HepG2 (cell line): ENCODE measurements at regions not wholly inside any gene's neighbourhood (a gene's known extent, or its start where the extent isn't known, plus 50 kb on each side); places are given as distances from the start of the nearest gene placed in this dataset.

Experiments used
- ATAC-seq: fragments of 200-7000 bp; cut with Tn5 transposase; 3 replicates; pipeline ENCODE4 v1.9.1; 2020; ENCODE audit warnings: mild to moderate bottlenecking, moderate library complexity
- BruUV-seq: library from RNA; stranded (reverse); fragments of 400-500 nt; replicated peaks from 2 replicates; lab custom pipeline; 2021; lab: Mats Ljungman, UMichigan
- CTCF ChIA-PET: fragments of 300-600 bp; formaldehyde crosslinking; extraction: SDS; loops from one replicate; lab custom pipeline; 2021; ENCODE audit warnings: low total read pairs, inconsistent platforms, low intra/inter-chr PET ratio; lab: Yijun Ruan, JAX
- POLR2A ChIA-PET: fragments of 350-600 bp; sonication (Branson Sonifier 250); formaldehyde crosslinking; loops from one replicate; lab custom pipeline; 2020; ENCODE audit warnings: antibody characterized with exemption, inconsistent platforms; lab: Yijun Ruan, JAX
- DNase-seq: peaks from one replicate; pipeline ENCODE4 v3.0.0-alpha.2; 2015; ENCODE audit warnings: low spot score
- FAIRE-seq: peaks from 3 replicates; lab custom pipeline; 2011; peaks lifted over from hg19 to GRCh38; lab: Jason Lieb, UNC
- H2AFZ ChIP-seq: one replicate; pipeline ENCODE4 v1.6.1; 2011; ENCODE audit warnings: low read length, inconsistent platforms
- H3K27ac ChIP-seq: fragments of 300-600 bp; 3 replicates; pipeline ENCODE4 v1.8.0; 2011; ENCODE audit warnings: mixed run types, mild to moderate bottlenecking, mixed read lengths, low read length, inconsistent platforms; ENCODE audit not compliant: insufficient read depth; ENCODE audit errors: extremely low read length
- H3K27me3 ChIP-seq, 2 experiments: fragments of 200-600 bp in 1 of 2; 2 replicates in 1 of 2; 3 replicates in 1 of 2; pipeline versions ENCODE4 v1.6.0 to v1.8.0; 2011; ENCODE audit warnings: low read length in 2 of 2, mild to moderate bottlenecking in 2 of 2, moderate library complexity in 2 of 2, inconsistent platforms in 1 of 2; ENCODE audit not compliant: insufficient read depth in 2 of 2, control insufficient read depth in 1 of 2
- H3K36me3 ChIP-seq, 2 experiments: fragments of 200-600 bp in 1 of 2; replicated peaks in 1 of 2; 2 replicates in 1 of 2; 3 replicates in 1 of 2; pipeline versions ENCODE4 v1.5.1 to v1.8.0; 2011; ENCODE audit warnings: low read length in 2 of 2, inconsistent platforms in 1 of 2; ENCODE audit not compliant: insufficient read depth in 2 of 2, control insufficient read depth in 1 of 2
- H3K4me1 ChIP-seq: 2 replicates; pipeline ENCODE4 v1.5.1; 2012; ENCODE audit warnings: low read length, inconsistent platforms; ENCODE audit not compliant: insufficient read depth
- H3K4me2 ChIP-seq: 2 replicates; pipeline ENCODE4 v1.6.0; 2011; ENCODE audit warnings: low read depth, low read length, inconsistent platforms
- H3K4me3 ChIP-seq, 3 experiments: fragments of 200-600 bp in 1 of 3; sonication (generic), shearing (Covaris generic) in 1 of 3; replicated peaks in 1 of 3; 2 replicates each; pipeline ENCODE4 v1.5.1; 2011 to 2016; ENCODE audit warnings: low read length in 3 of 3, inconsistent platforms in 2 of 3, low read depth in 2 of 3, mild to moderate bottlenecking in 2 of 3, control low read depth in 1 of 3, mixed read lengths in 1 of 3; ENCODE audit not compliant: insufficient read depth in 1 of 3
- H3K79me2 ChIP-seq: one replicate; pipeline ENCODE4 v1.6.1; 2011; ENCODE audit warnings: low read length, inconsistent platforms; ENCODE audit not compliant: insufficient read depth
- H3K9ac ChIP-seq: 2 replicates; pipeline ENCODE4 v1.6.0; 2011; ENCODE audit warnings: mild to moderate bottlenecking, low read depth, low read length, inconsistent platforms; ENCODE audit not compliant: insufficient read depth
- H3K9me3 ChIP-seq: 2 replicates; pipeline ENCODE4 v1.5.1; 2012; ENCODE audit warnings: mild to moderate bottlenecking, low read length
- H4K20me1 ChIP-seq: 2 replicates; pipeline ENCODE4 v1.6.0; 2011; ENCODE audit warnings: inconsistent platforms, mild to moderate bottlenecking, low read length, moderate library complexity; ENCODE audit not compliant: insufficient read depth
- BCL6 ChIP-seq: IDR thresholded peaks from 2 replicates; pipeline ENCODE4 v1.6.1; 2016; ENCODE audit warnings: missing genetic modification reagents, missing compliant biosample characterization
- FLYWCH1 ChIP-seq: sonication (generic); formaldehyde crosslinking; IDR thresholded peaks from 2 replicates; pipeline ENCODE4 v1.8.1; 2023; ENCODE audit warnings: mild to moderate bottlenecking, missing genetic modification reagents
- NFIC ChIP-seq: IDR thresholded peaks from 2 replicates; pipeline ENCODE4 v1.6.1; 2012; ENCODE audit warnings: mild to moderate bottlenecking, low read length, inconsistent platforms
- ZNF33A ChIP-seq: sonication (generic); formaldehyde crosslinking; IDR thresholded peaks from 2 replicates; pipeline ENCODE4 v1.5.1; 2020; ENCODE audit warnings: missing genetic modification reagents, mild to moderate bottlenecking, moderate library complexity, borderline replicate concordance
- ZNF501 ChIP-seq: sonication (generic); formaldehyde crosslinking; IDR thresholded peaks from 2 replicates; pipeline ENCODE4 v1.5.1; 2020; ENCODE audit warnings: mild to moderate bottlenecking, moderate library complexity, missing genetic modification reagents
- ZNF546 ChIP-seq: sonication (generic); formaldehyde crosslinking; conservative IDR thresholded peaks from 2 replicates; pipeline ENCODE4 v1.8.1; 2023; ENCODE audit warnings: mild to moderate bottlenecking, missing genetic modification reagents
- ZNF563 ChIP-seq: sonication (generic); formaldehyde crosslinking; IDR thresholded peaks from 2 replicates; pipeline ENCODE4 v1.8.0; 2022; ENCODE audit warnings: mild to moderate bottlenecking, moderate library complexity, missing genetic modification reagents
- WGBS: methylation state at CpG from one replicate; pipeline ENCODE4 v1.1.6; 2017; ENCODE audit warnings: low lambda C conversion rate; 5-methylcytosine and 5-hydroxymethylcytosine counted together
- in situ Hi-C: cut with HindIII; loops from 2 replicates; pipeline ENCODE4 v1.10.0; 2017; ENCODE audit warnings: low pct_unique_long_range_greater_than_20kb; ENCODE audit not compliant: extremely low pct_ligation_motif_present
- intact Hi-C: fragments of 100-400 bp; cut with micrococcal nuclease; formaldehyde crosslinking; loops from one replicate; pipeline ENCODE4 v1.10.0; 2022; ENCODE audit not compliant: unreplicated experiment
- TF ChIP-seq, protein P1 (sequence below): sonication (generic); formaldehyde crosslinking; IDR thresholded peaks from 2 replicates; pipeline ENCODE4 v1.4.0; 2020; ENCODE audit warnings: mild to moderate bottlenecking, missing genetic modification reagents, borderline replicate concordance

- TF ChIP-seq NFIC (no peak), FLYWCH1 (CRISPR knock-in tag) (no peak), ZNF33A (CRISPR knock-in tag) (no peak), ZNF546 (no peak), ZNF501 (CRISPR knock-in tag) (no peak)
- TF ChIP-seq, protein P1, sequence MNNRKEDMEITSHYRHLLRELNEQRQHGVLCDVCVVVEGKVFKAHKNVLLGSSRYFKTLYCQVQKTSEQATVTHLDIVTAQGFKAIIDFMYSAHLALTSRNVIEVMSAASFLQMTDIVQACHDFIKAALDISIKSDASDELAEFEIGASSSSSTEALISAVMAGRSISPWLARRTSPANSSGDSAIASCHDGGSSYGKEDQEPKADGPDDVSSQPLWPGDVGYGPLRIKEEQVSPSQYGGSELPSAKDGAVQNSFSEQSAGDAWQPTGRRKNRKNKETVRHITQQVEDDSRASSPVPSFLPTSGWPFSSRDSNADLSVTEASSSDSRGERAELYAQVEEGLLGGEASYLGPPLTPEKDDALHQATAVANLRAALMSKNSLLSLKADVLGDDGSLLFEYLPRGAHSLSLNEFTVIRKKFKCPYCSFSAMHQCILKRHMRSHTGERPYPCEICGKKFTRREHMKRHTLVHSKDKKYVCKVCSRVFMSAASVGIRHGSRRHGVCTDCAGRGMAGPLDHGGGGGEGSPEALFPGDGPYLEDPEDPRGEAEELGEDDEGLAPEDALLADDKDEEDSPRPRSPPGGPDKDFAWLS (CRISPR knock-in tag) = no peak
- TF ChIP-seq, all 625 proteins: peak for 0
- no peaks in the 10 kb centered on the region; a peak in 1 of 5 replicates for H3K27me3 ChIP-seq
- FAIRE-seq (no peak), DNase-seq (no peak), ATAC-seq (no peak)
- 71% methylated on average over 2 of the region's 2 CpGs for WGBS
- no peaks in the 10 kb centered on the region for H4K20me1 ChIP-seq
- H2AFZ ChIP-seq = no peak overlapping the region
- H3K36me3 ChIP-seq = no peaks in the 10 kb centered on the region
- H3K9ac ChIP-seq = no peak overlapping the region
- intact Hi-C loops (no loop called here), in situ Hi-C loops (no loop called here)
- ChIA-PET CTCF (no interaction called here), POLR2A (no interaction called here)
- H3K9me3 ChIP-seq = peaks cover 8% of the 10 kb centered on the region
- H3K27ac ChIP-seq = no peak overlapping the region
- H3K4me2 ChIP-seq = no peak overlapping the region
- BruUV-seq = no TSS peak
- H3K4me1 ChIP-seq = no peaks in the 10 kb centered on the region
- H3K79me2 ChIP-seq = no peaks in the 10 kb centered on the region
- H3K4me3 ChIP-seq = no peak overlapping the region
These were observed 118.9 kb upstream of the HMGA2 start for GRCh38 chr12:65705380-65705876.

DNA sequence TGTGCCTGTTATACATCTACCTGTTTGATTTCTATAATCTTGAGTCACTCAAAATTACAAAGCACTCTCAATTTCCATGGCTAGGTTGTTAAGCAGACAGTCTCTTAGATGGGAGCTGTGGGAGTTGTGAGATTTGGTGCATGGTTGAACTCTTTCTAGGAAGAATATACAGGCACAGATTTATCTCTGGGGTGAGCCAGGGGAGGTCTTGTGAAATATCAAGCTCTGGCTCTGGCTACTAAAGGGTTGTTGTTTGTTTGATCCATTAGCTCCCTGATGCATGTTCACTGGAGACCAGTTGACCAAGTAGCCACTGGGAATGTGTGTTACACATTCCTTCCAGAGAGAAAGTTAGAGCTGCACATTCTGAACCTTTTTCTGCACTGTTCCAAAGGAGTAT is 117.2 kb upstream of the HMGA2 start:
- H3K27ac ChIP-seq = no peak overlapping the region
- intact Hi-C loops (no loop called here), in situ Hi-C loops (no loop called here)
- no peaks in the 10 kb centered on the region for H3K79me2 ChIP-seq
- POLR2A ChIA-PET = no interaction called here
- FAIRE-seq (no peak), DNase-seq (no peak), ATAC-seq (no peak)
- no peaks in the 10 kb centered on the region for H3K36me3 ChIP-seq
- TF ChIP-seq BCL6 (CRISPR knock-in tag) (0 out of 2 replicates have a peak, but pooled peaks have one; percentile 33), ZNF563 (CRISPR knock-in tag) (no peak)
- peaks cover 8% of the 10 kb centered on the region for H3K9me3 ChIP-seq
- H3K9ac ChIP-seq = no peak overlapping the region
- H3K4me1 ChIP-seq = no peaks in the 10 kb centered on the region
- no peak overlapping the region for H2AFZ ChIP-seq
- no peak overlapping the region for H3K4me3 ChIP-seq
- CTCF ChIA-PET = no interaction called here
- no TSS peak for BruUV-seq
- H4K20me1 ChIP-seq = no peaks in the 10 kb centered on the region
- no peak overlapping the region for H3K4me2 ChIP-seq
- H3K27me3 ChIP-seq = peaks cover 1 to 7% of the 10 kb centered on the region in 2 experiments; a peak in 1 of 5 replicates
